GM18505 (cell line): ENCODE measurements at regions not wholly inside any gene's neighbourhood (a gene's known extent, or its start where the extent isn't known, plus 50 kb on each side); places are given as distances from the start of the nearest gene placed in this dataset.
"Not testable (repeated sequence)": the region's sequence is repeated elsewhere in the genome, so short reads cannot be mapped to it uniquely, and the experiment has no call there.

Experiments used
- ATAC-seq: cut with Tn5 transposase; IDR thresholded peaks from one replicate; pipeline ENCODE4 v1.9.1; 2021; ENCODE audit not compliant: unreplicated experiment
- POLR2A ChIP-seq: IDR thresholded peaks from 4 replicates; pipeline ENCODE4 v1.6.1; 2011; ENCODE audit warnings: borderline replicate concordance; ENCODE audit not compliant: insufficient read depth, insufficient read length; ENCODE audit errors: extremely low read depth

DNA sequence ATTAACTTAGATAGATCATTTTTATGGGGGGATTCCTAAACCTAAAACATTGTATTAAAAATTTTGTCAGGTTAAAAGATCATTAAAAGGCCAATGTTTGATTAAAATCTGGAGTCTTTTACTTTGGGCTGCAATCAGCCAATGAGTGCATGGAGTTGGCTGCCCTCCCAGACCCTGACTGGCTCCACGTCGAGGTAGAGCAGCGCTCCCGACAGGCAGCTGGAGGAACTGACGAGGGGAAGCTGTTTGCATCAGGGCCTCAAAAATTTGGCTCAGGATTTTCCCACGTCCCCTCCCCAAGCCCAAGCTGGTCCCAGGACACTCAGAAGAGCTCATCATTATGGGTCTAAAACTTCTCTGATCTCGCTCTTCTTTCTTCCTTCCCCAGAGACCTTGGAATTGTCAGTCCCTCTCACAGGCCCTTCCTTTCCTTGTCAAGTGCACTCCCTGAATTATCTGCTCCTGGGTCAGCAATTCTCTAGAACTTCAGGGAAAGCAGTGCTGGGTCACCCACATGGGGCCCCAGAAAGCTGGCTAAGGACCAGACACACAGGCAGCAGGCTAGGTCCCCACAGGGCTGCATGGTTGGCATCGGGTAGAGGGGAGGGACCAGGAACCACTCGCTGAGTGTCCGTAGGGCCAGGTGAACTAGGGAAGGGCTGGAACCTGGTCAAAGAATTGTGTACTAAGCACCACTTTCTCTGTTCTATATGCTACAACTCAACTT is 119.6 kb upstream of the IGLL5 start:
- no peak for ATAC-seq
- no peak for TF ChIP-seq POLR2A

DNA sequence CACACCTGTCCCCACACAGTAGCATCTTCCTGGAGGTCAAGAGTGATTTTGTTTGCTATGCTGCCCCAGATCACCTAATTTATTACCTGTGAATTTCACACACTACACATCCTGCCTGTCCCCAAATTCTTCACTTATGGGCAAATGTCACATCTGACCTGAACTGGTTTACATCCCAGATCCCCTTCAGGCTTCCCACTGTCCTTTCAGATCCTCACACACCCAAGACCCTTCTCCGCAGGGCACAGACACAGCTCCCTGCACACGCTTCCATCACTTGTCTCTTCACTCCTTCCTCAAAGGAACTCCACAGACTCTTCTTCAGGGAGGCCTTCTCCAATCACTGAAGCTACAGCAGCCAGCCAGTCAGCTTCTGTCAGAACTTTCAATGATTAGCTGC is 118.7 kb upstream of the IGLL5 start:
- no peak for ATAC-seq
- TF ChIP-seq POLR2A, result no peak

DNA sequence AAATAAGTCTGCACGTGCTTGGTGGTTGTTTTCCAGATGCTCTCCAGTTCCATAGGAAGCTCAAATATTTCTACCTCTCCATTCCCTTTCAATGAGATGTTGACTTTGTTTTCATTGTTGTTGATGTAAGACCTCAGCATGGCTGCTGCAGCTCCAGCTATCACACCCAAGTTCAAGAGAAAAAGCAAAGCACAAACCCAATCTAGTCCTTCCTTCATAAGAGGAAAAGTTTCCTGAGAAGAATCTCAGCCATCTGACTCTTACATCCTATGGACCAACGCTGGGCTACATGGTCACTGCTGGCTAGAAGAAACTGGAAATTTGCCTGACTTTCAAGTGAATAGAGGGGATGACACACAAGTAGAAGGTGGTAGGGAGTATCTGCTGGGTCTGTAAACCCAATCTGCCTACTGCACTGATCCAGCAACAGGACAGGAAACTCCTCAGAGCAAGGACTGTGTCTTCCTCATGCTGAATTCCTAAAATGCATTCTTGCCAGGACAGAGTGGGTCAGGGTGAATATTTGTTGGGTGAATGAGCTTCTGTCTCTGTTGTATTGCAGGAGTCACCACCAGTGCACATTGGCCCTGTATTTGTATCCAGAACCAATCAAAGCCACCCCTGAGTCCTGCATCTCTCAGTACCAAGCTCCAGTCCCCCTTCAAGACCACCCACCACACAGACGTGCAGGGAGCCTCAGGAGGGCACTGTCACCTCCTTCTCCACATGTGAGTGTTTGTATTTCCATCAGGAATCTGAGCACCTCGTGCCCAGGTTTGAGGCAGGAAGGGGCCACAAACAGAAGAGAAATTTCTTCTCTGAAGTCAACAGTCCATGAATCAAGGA is 118.0 kb upstream of the IGLL5 start:
- no peak for ATAC-seq
- TF ChIP-seq POLR2A, result no peak

DNA sequence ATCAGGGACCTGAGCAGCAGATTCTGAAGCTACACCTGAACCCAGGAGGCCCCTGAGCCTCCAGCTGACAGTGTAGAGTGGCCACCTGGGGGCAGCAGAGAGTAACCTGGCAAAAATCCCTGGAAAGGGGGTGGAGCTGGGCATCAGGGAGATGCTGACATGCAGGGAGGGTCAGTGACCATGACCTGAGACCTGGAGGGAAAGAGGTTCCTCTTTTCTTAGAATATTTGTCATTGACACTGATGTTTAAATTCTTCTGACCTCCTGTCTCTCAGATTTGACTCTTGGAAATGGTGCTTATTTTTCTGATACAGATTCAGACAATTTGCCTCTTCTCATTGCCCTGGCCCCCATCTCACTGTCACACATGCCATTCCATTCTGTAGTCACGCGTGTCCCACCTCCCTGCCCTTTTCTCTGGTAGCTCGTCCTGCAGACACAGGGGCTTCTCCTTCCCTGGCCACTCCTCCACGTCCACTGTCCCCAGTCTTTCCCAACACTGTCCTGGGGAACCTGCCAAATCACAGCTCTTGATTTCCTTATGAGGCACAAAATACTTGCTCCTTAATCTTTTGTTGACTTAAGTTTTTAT is 117.2 kb upstream of the IGLL5 start:
- no peak for ATAC-seq
- no peak for TF ChIP-seq POLR2A

DNA sequence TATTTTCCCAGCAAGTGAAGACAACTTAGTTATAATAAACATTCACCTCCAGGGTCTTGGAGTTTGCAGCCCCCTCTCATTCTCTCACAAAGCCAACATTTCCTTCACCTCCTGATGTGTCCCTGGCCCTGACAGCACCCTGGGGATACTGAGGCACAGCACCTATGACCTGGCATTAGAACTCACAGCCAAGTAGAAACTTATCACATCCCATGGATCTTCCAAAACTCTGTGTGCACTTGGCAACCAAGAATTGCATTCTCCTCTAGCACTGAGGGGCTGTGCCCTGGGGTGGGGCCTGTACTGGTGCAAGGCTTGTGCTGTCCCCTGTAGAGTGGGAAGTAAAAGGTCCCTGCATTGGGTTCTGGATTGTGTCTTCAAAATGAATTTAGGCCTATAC is 116.7 kb upstream of the IGLL5 start:
- no peak for ATAC-seq
- no peak for TF ChIP-seq POLR2A

DNA sequence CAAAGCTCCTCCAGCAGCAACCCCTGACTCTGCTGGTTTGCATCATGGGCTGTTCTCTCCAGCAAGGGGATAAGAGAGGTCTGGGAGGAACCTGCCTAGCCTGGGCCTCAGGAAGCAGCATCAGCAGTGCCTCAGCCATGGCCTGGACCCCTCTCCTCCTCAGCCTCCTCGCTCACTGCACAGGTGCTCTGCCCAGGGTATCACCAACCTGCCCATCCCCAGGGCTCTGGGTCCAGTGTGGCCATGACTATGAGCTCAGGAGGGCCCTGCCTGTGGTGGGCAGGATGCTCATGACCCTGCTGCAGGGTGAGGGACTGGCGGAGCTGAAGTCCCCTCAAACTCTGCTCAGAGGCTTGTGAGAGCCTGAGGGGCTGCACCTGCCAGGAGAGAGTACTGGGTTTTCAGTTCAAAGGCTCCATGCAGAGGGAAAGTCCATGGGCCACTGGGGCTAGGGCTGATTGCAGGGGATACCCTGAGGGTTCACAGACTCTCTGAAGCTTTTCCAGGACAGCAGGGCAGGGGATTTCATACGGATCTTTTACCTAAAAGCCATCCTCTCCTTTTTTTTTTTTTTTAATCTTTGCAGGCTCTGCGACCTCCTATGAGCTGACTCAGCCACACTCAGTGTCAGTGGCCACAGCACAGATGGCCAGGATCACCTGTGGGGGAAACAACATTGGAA is 115.8 kb upstream of the IGLL5 start:
- TF ChIP-seq POLR2A, result no peak
- ATAC-seq, result no peak

DNA sequence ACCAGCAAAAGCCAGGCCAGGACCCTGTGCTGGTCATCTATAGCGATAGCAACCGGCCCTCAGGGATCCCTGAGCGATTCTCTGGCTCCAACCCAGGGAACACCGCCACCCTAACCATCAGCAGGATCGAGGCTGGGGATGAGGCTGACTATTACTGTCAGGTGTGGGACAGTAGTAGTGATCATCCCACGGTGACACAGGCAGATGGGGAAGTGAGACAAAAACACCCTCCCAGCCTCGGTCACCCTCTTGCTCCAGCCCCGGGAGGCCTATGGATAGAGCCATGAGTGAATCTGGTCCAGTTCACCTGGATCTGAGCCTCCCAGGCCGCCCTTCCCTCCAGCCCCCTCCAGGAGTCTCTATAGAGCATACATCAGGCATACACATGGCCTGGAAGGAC is 115.2 kb upstream of the IGLL5 start:
- TF ChIP-seq POLR2A, result no peak
- no peak for ATAC-seq

DNA sequence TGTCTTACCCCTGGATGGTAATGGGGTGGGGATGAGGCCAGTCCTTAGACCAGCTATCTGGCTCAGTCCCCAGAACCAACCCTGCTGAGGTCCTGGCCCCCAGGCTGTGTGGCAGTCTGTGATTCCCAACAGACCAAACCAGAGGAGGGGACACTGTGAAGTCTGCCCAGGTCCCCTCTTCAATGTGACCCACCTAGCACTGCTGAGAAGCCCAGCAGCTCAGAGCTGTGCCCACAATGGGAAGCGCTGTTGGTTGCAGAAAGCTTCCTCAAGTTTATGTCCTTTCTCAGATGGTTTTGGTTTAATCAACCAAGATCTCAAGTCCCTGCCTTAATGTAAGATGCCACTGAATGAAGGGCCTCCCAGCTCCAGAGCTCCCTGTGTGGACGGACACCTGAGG is 114.7 kb upstream of the IGLL5 start:
- no peak for ATAC-seq
- TF ChIP-seq POLR2A, result no peak

DNA sequence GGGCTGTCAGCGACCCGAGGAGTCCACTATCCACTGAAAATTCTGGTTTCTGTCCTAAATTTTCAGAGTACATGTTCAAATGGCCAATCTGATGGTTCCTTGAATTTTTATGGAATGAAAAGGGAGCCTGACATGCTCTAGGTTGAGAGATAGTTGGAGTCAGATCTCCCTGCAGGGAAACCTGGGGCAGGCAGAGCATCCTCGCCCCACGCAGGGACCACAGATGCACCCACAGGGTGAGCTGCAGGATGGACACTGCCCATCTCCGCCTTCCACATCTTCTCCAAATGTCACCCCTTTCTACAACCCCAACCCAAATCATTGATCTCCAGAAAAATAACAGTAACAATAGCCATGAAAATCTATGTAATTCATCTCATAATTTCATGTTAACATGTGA is 114.2 kb upstream of the IGLL5 start:
- no peak for TF ChIP-seq POLR2A
- ATAC-seq, result no peak

DNA sequence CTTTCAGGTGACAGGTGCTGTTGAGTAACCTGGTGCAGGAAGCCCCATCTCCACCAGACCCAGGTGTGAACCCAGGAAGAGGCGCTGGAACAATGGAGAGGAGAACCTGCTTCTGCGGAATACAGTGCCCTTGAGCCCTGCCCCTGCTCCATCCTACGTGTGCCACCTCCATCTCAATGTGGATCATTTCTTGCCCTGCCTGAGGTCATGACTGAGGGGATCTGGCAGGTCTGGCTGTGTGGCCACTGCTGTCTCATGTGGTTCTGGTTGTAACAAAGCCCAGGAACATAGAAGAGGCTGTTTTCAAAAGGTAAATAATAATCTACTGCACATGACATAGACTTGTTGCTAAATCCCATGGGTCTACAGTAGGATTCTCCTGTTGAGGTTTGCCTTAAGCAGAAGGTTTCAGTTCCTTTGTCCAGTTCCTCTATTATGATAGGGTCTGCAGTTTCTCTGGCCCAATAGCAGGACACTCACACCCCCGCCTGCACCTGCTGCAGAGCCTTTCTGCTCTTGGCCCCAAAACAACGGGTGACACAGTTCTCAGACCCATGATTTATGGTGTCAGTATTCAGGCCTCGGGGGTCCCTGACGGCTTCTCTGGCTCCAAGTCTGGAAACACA is 113.5 kb upstream of the IGLL5 start:
- no peak for TF ChIP-seq POLR2A
- ATAC-seq, result no peak

DNA sequence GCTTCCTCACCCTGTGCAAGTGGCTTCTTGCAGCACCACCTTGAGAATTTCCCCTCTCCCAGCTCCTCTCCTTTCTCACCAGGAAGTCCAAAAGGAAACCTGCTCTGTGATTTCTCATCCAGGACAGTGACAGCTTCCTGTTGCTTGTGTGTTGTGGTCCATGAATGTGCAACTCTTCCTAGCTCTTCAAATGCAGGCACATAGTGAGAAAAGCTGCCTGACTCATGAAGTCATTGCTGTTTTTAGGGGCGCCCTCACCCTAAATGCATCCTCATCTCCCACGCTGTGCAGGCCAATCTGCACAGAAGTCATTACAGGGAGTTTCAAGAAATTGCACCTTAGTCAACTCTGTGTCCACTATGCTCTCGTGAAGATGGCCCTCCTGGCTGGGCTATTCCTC is 112.9 kb upstream of the IGLL5 start:
- not testable (repeated sequence) for ATAC-seq

DNA sequence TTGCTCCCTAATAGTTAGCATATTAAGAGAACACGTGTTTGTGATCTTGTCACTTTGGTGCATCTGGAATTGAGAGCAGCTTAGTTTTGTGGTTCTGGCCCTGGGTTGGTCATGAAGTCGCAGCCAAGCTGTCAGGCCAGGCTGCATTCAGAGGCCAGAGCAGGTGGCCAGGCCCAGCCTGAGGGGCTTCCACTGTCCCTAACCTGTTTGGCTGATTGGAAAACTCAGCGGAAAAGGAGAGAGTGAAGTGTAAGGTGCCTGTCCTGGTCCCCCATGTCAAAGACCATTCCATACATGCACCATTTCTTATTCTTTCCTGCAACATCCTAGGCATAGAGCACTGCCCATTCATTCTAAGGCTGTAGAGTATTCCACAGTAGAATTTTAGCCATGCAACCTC is 111.5 kb upstream of the IGLL5 start:
- no peak for ATAC-seq
- no peak for TF ChIP-seq POLR2A

DNA sequence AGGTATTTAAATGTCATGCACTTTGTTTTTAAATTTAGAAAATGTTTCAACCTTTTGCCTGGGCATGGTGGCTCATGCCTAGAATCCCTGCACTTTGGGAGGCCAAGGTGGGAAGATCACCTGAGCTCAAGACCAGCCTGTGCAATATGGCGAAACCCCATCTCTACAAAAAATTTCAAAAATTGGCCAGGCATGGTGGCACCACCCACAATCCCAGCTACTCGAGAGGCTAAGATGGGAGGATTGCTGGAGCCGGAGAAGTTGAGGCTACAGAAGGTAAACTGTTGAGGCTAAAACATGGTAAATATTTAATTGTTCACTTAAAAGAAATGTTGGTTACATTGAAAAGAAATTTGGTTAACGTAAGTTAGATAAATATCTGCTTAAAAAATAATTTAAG is 108.4 kb upstream of the IGLL5 start:
- no peak for ATAC-seq
- TF ChIP-seq POLR2A, result no peak
